Caco-2 (cell line): ENCODE measurements at regions not wholly inside any gene's neighbourhood (a gene's known extent, or its start where the extent isn't known, plus 50 kb on each side); places are given as distances from the start of the nearest gene placed in this dataset.

Source experiments
- BruUV-seq: library from RNA; stranded (reverse); fragments of 400-500 nt; replicated peaks from 2 replicates; lab custom pipeline; 2021; lab: Mats Ljungman, UMichigan
- CTCF ChIA-PET: fragments of 300-600 bp; sonication (Branson Sonifier 250); formaldehyde crosslinking; loops from one replicate; lab custom pipeline; 2022; ENCODE audit warnings: antibody characterized with exemption; lab: Charles Lee
- POLR2A ChIA-PET: fragments of 300-600 bp; sonication (Branson Sonifier 250); formaldehyde crosslinking; loops from one replicate; lab custom pipeline; 2022; ENCODE audit warnings: antibody characterized with exemption; lab: Charles Lee
- DNase-seq, 2 experiments: peaks; one replicate each; pipeline versions ENCODE4 v3.0.0 to v3.0.0-alpha.2; 2020 to 2022
- H3K27me3 ChIP-seq: replicated peaks from 2 replicates; pipeline ENCODE4 v1.6.0; 2011; ENCODE audit warnings: low read length; ENCODE audit not compliant: control insufficient read depth, insufficient read depth
- H3K36me3 ChIP-seq: 2 replicates; pipeline ENCODE4 v1.5.1; 2011; ENCODE audit warnings: low read length; ENCODE audit not compliant: control insufficient read depth, insufficient read depth
- H3K4me1 ChIP-seq: fragments of 250-450 bp; sonication (Bioruptor Pico); 2 replicates; pipeline ENCODE4 v1.5.1; 2020; ENCODE audit warnings: mild to moderate bottlenecking
- H3K4me3 ChIP-seq: 2 replicates; pipeline ENCODE4 v1.5.1; 2011; ENCODE audit warnings: low read depth, mild to moderate bottlenecking, control low read depth, low read length
- H3K9me3 ChIP-seq: fragments of 250-450 bp; sonication (Bioruptor Pico); 2 replicates; pipeline ENCODE4 v1.5.1; 2020; ENCODE audit warnings: mild to moderate bottlenecking, moderate library complexity
- H3K27ac Mint-ChIP-seq: one replicate; pipeline ENCODE4 v1.8.0; 2022; ENCODE audit warnings: mixed read lengths; ENCODE audit not compliant: unreplicated experiment
- H3K27me3 Mint-ChIP-seq: one replicate; pipeline ENCODE4 v1.8.0; 2022; ENCODE audit warnings: mixed read lengths; ENCODE audit not compliant: insufficient read depth, unreplicated experiment
- H3K36me3 Mint-ChIP-seq: one replicate; pipeline ENCODE4 v1.8.0; 2022; ENCODE audit warnings: mild to moderate bottlenecking, mixed read lengths; ENCODE audit not compliant: insufficient read depth, unreplicated experiment
- H3K4me1 Mint-ChIP-seq: one replicate; pipeline ENCODE4 v1.8.0; 2022; ENCODE audit warnings: low read depth, mixed read lengths; ENCODE audit not compliant: unreplicated experiment
- H3K4me3 Mint-ChIP-seq: one replicate; pipeline ENCODE4 v1.8.0; 2022; ENCODE audit warnings: mild to moderate bottlenecking, moderate library complexity, mixed read lengths; ENCODE audit not compliant: unreplicated experiment
- H3K9me3 Mint-ChIP-seq: one replicate; pipeline ENCODE4 v1.8.0; 2022; ENCODE audit warnings: mixed read lengths; ENCODE audit not compliant: unreplicated experiment
- intact Hi-C: fragments of 100-400 bp; cut with micrococcal nuclease; formaldehyde crosslinking; loops from one replicate; pipeline ENCODE4 v1.10.0; 2022; ENCODE audit not compliant: unreplicated experiment
- TF ChIP-seq, protein P1 (sequence below), 2 experiments: fragments of 200-600 bp in 1 of 2; IDR thresholded peaks; 1 replicate in 1 of 2; 2 replicates in 1 of 2; pipeline versions ENCODE4 v1.5.1 to v1.8.0; 2011 to 2022; ENCODE audit warnings: antibody characterized with exemption in 1 of 2, control low read depth in 1 of 2, inconsistent platforms in 1 of 2, low read depth in 1 of 2, low read length in 1 of 2, mild to moderate bottlenecking in 1 of 2, moderate library complexity in 1 of 2; ENCODE audit not compliant: insufficient read depth in 1 of 2, severe bottlenecking in 1 of 2, unreplicated experiment in 1 of 2

DNA sequence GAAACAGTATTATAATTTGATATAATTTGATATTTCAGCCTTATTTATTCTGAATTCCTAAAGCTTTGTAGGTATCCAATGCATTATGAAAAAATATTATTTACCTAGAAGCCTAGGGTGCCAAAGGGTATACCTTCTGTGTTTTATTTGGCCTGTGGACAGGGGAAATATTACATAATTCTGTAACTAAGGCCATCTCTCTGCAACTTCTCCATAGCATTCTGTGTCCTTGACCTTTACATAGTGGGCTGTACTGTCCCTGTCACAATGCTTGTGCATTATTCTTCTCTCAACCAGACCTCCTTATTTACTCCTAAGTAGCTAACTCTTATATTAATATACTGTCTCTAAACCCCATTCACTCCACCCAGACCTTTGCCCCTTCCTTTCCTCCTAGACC lies 57.0 kb upstream of the RANBP6 start:
- TF ChIP-seq, protein P1, sequence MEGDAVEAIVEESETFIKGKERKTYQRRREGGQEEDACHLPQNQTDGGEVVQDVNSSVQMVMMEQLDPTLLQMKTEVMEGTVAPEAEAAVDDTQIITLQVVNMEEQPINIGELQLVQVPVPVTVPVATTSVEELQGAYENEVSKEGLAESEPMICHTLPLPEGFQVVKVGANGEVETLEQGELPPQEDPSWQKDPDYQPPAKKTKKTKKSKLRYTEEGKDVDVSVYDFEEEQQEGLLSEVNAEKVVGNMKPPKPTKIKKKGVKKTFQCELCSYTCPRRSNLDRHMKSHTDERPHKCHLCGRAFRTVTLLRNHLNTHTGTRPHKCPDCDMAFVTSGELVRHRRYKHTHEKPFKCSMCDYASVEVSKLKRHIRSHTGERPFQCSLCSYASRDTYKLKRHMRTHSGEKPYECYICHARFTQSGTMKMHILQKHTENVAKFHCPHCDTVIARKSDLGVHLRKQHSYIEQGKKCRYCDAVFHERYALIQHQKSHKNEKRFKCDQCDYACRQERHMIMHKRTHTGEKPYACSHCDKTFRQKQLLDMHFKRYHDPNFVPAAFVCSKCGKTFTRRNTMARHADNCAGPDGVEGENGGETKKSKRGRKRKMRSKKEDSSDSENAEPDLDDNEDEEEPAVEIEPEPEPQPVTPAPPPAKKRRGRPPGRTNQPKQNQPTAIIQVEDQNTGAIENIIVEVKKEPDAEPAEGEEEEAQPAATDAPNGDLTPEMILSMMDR (IDR thresholded peaks at IDR 0.05; ENCODE audit: insufficient read depth in 1 of 2, low read depth in 1 of 2, low read length in 1 of 2, severe bottlenecking in 1 of 2, unreplicated experiment in 1 of 2): no peak
- Histone ChIP-seq H3K27me3 (no peaks in the 10 kb centered on the region), H3K9me3 (no peaks in the 10 kb centered on the region), H3K36me3 (no peaks in the 10 kb centered on the region), H3K4me1 (no peaks in the 10 kb centered on the region), H3K4me3 (no peak overlapping the region)
- Mint-ChIP-seq H3K4me1 (no peaks in the 10 kb centered on the region), H3K9me3 (peaks cover 19% of the 10 kb centered on the region), H3K36me3 (no peaks in the 10 kb centered on the region), H3K4me3 (no peak overlapping the region), H3K27me3 (no peaks in the 10 kb centered on the region), H3K27ac (no peak overlapping the region)
- DNase-seq: no peak
- POLR2A ChIA-PET: no interaction called here
- intact Hi-C loops: no loop called here
- CTCF ChIA-PET: no interaction called here
- BruUV-seq: no TSS peak

DNA sequence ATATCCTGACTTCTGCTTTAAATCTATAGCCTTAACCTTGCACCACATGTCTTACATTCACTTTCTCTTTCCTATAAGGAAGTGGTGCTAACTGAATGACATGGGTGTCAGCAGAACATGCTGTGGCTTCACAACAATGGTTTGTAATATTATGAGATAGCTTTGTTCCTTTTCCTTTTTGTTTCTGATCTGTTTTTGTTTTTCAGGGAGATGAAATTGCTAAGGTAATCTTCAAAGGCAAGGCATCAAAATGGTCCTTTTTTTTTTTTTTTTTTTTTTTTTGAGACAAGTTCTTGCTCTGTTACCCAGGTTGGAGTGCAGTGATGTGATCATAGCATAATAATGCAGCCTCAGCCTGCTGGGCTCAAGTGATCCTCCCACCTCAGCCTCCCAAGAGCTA lies 53.6 kb upstream of the RANBP6 start:
- POLR2A ChIA-PET: no interaction called here
- no peaks in the 10 kb centered on the region for H3K4me1 Mint-ChIP-seq
- Histone ChIP-seq H3K9me3 (no peaks in the 10 kb centered on the region), H3K36me3 (no peaks in the 10 kb centered on the region), H3K4me1 (no peaks in the 10 kb centered on the region), H3K4me3 (no peak overlapping the region), H3K27me3 (no peaks in the 10 kb centered on the region; the same call in 1 of the 2 replicates)
- no TSS peak for BruUV-seq
- no peak overlapping the region for H3K4me3 Mint-ChIP-seq
- TF ChIP-seq, protein P1 (IDR thresholded peaks at IDR 0.05; ENCODE audit: insufficient read depth in 1 of 2, low read depth in 1 of 2, low read length in 1 of 2, severe bottlenecking in 1 of 2, unreplicated experiment in 1 of 2): no peak
- intact Hi-C loops: no loop called here
- peaks cover 9% of the 10 kb centered on the region for H3K9me3 Mint-ChIP-seq
- no peaks in the 10 kb centered on the region for H3K36me3 Mint-ChIP-seq
- CTCF ChIA-PET: interaction anchor here (0.6 kb wide), 1 partner anchor 169 kb away, joined by 5 read pairs; no protein-coding TSS in a partner anchor
- no peak overlapping the region for H3K27ac Mint-ChIP-seq
- DNase-seq: no peak
- H3K27me3 Mint-ChIP-seq: peaks cover 3% of the 10 kb centered on the region

DNA sequence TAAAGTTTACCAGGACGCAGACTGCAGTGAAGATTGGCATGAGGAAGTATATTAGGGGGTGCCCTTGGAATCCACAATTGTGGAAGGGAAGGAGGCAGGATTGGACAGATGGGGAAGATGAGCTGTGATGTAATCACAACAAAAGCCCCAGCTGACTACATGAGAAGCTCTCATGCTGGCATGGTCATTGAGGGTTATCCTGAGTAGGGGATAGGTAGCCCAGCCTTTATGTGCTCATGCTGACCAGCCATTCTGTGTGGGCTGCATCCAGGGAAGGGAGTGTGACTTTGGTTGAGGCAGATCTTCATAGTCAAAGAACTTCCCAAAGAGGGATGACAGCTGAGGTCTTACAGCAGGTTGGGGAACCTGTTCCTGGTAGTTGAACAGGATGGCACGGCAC lies 52.0 kb upstream of the RANBP6 start:
- no peak overlapping the region for H3K27ac Mint-ChIP-seq
- Histone ChIP-seq H3K36me3 (no peaks in the 10 kb centered on the region), H3K27me3 (no peaks in the 10 kb centered on the region; the same call in 1 of the 2 replicates), H3K9me3 (no peaks in the 10 kb centered on the region), H3K4me3 (no peak overlapping the region), H3K4me1 (no peaks in the 10 kb centered on the region)
- DNase-seq: no peak
- no peak overlapping the region for H3K4me3 Mint-ChIP-seq
- H3K4me1 Mint-ChIP-seq: no peaks in the 10 kb centered on the region
- ChIA-PET POLR2A (no interaction called here), CTCF (no interaction called here)
- peaks cover 9% of the 10 kb centered on the region for H3K9me3 Mint-ChIP-seq
- intact Hi-C loops: no loop called here
- TF ChIP-seq, protein P1 (IDR thresholded peaks at IDR 0.05; ENCODE audit: insufficient read depth in 1 of 2, low read depth in 1 of 2, low read length in 1 of 2, severe bottlenecking in 1 of 2, unreplicated experiment in 1 of 2): no peak
- no peaks in the 10 kb centered on the region for H3K36me3 Mint-ChIP-seq
- peaks cover 3% of the 10 kb centered on the region for H3K27me3 Mint-ChIP-seq
- no TSS peak for BruUV-seq
